HG03060 (cell line): ENCODE measurements at regions not wholly inside any gene's neighbourhood (a gene's known extent, or its start where the extent isn't known, plus 50 kb on each side); places are given as distances from the start of the nearest gene placed in this dataset.
"Not testable (repeated sequence)": the region's sequence is repeated elsewhere in the genome, so short reads cannot be mapped to it uniquely, and the experiment has no call there.

ENCODE experiments used
- ATAC-seq: cut with Tn5 transposase; IDR thresholded peaks from one replicate; pipeline ENCODE4 v1.9.1; 2021; ENCODE audit warnings: low read depth, moderate number of reproducible peaks; ENCODE audit not compliant: unreplicated experiment

DNA sequence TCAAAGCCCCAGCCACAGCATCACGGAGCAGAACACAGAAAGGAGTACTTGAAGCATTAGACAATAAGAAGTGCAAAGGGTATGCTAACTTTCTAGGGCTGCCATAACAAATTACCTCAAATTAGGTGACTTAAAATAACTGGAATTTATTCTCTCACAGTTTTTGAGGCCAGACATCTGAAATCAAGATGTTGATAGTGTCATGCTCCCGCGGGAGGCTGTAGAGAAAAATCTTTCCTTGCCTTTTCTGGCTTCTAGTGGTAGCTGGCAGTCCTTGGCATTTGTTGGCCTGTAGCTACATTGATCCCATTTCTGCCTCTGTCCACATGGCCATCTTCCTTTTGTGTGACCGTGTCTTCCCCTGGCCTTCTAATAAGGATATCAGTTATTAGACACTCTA is 51.9 kb upstream of the SPDL1 start:
- ATAC-seq, result no peak

DNA sequence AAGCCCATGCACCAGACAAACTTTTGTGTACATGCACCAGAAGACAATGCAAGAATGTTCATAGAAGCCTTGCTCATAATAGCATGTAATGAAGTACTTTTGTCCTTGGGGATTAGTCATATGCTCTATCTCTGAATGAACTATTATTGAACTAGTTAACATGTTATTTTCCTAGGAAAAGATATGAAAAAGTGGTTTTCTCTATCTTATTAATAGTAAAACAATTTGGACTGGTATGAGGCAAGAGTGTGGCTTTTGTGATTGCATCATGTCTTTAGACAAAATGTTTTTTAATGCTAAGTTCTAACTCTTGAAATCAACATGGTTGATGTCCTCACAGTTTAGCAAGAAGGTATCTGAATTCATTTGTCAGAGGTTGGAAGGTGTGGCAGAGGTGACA is 55.7 kb upstream of the SPDL1 start:
- ATAC-seq, result no peak

DNA sequence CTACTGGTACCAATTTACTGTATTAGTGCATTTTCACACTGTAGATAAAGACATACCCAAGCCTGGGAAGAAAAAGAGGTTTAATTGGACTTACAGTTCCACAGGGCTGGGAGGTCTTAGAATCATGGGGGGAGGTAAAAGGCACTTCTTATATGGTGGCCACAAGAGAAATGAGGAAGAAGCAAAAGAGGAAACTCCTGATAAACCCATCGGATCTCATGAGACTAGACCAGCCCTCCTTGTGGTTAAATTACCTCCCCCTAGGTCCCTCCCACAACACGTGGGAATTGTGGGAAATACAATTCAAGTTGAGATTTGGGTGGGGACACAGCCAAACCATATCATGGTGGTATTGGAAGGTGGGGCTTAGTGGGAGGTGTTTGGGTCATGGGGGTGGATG is 56.5 kb upstream of the SPDL1 start:
- ATAC-seq, result no peak

DNA sequence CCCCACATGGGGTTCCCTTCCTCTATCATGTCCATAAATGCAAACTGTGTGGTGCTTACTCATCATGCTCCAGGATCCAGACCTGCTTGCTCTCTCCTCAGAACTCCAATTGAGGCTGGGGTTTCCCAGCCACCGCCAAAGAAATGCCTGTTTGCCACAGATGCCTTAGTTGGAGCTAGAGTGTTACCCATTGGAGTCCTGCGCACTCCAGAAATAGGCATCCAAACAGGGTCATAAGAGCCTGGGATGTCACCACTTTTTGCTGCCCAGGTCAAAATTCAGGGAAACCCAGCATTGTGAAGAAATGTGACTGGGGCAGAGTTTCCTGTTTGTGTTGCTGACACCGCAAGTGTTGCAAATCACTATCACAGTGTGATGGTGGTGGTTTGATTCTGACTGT is 60.7 kb upstream of the SPDL1 start:
- no peak for ATAC-seq

- ATAC-seq, result no peak
These were observed 62.1 kb upstream of the SPDL1 start for GRCh38 chr5:169521366-169521983.

GRCh38 chr5:169519358-169519757 is 64.2 kb upstream of the SPDL1 start:
- ATAC-seq, result no peak

GRCh38 chr5:169518779-169519178 is 64.8 kb upstream of the SPDL1 start:
- not testable (repeated sequence) for ATAC-seq

DNA sequence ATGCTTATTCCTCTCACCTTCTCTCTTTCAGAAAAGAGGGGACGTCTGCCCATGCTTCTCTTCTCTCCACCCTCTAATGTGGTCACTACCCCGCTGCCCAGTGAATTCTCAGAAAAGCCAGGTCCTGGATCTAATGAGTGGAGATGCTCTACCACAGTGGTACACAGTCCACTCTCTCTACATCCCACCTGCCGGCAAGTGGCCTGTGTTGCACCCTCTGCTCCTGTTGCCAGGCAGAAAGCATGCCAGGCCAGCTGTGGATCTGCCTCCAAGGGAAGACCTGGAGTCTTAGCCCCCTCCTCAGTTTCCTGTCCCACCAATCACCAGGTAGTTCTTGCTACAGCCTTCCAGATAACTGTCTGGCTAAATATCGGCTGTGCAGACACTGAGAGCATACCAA is 71.2 kb upstream of the SPDL1 start:
- no peak for ATAC-seq

- ATAC-seq, result no peak
These were observed 71.9 kb upstream of the SPDL1 start for GRCh38 chr5:169511708-169512107.

- ATAC-seq, result no peak
These were observed 76.5 kb upstream of the SPDL1 start for GRCh38 chr5:169507051-169507450.

GRCh38 chr5:169503886-169504285 is 79.7 kb upstream of the SPDL1 start:
- no peak for ATAC-seq

DNA sequence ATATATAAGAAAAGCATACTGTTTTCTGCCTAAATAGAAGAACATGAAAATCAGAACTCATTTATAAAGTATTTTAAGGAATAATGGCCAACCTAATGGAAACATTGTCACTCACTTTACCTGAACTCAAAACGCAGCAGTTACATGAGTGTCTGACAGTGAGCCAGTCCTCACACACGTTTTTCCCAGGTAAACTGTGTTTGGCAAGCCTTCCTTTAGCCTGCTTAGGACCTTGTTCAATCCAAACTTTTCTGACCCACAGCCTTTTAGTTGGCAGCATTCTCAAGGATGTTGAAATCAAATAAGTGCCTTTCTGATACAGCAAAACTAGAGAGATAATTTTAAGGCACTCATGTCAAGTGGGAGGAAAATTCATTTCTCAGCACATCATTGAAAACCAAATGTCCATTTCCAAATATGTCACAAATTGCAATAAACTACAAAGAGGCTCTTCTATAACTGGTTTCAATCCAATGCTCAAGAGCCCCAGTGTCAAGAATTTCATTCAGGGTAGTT is 83.5 kb upstream of the SPDL1 start:
- no peak for ATAC-seq

- ATAC-seq, result no peak
These were observed 86.7 kb upstream of the SPDL1 start for GRCh38 chr5:169496878-169497277.

DNA sequence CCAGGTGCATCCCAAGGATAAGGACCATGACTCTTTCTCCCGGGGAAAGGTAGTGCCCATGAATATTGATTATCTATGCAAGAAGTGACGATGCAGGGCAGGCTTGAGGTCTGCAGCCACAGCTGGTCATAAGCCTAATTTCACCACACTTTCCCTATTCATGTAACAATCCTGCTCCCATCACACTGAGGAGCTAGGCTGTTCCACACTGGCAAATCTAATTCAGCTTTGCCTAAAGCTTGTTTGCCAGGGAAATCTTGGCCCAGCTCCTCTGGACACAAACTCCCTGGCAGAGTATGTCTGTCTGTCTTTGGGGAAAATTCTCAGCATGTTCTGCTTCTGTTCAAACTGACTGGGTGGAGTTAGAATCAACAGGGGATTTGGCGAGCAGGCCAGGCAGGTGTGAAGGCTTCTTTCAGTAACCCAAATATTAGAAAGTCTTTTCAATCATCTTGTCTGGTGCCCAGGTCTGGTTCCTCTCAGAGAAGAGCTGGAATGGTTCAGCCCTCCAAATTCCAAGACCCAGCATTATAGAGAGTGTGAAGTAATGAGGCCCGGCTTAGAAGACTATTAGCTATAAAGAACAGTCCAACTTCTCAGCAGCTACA is 88.5 kb upstream of the SPDL1 start:
- no peak for ATAC-seq

GRCh38 chr5:169494383-169494935 is 89.1 kb upstream of the SPDL1 start:
- ATAC-seq, result no peak

GRCh38 chr5:169474226-169474625 is 109.3 kb upstream of the SPDL1 start:
- no peak for ATAC-seq

GRCh38 chr5:169472544-169472943 is 111.0 kb upstream of the SPDL1 start:
- no peak for ATAC-seq

DNA sequence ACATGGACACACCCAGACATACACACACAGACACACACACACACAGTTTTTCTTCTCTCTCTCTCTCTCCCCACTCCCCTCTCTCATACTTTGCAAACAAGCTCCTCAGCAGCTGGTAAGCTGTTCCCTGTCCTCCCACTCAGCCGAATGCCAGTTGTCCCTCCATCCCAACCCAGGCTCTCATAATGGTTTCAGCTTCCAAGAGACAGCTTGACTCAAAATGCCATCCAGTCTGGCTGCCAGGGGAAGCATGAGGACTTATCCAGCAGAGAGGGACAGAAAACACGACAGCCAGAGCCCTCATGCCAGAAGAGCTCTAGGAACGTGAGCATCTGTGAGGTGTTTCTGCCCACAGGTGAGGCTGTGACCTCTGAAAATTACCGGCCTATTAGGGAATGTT is 112.6 kb upstream of the SPDL1 start:
- ATAC-seq, result no peak

GRCh38 chr5:169467041-169467771 is 116.4 kb upstream of the SPDL1 start:
- ATAC-seq, result no peak

GRCh38 chr5:169460896-169461295 is 122.7 kb upstream of the SPDL1 start:
- no peak for ATAC-seq

DNA sequence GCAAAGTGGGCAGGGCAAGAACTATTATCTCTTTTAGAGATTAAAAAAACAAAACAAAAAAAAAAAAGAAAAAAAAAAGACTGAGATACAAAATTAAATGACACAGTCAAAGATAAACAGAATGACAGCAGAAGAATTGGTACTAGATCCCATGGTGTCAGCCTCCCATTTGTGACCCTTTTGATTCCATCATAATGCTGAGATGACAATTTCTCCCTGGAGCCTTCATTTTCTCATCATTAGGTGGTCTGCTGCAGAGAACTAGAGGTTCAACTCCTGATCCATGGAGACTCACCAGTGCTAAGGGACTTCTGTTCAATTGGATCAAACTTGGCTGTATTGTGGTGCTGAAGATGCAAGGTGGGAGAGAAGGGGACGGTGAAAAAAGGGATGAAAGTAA is 123.5 kb upstream of the SPDL1 start:
- no peak for ATAC-seq

DNA sequence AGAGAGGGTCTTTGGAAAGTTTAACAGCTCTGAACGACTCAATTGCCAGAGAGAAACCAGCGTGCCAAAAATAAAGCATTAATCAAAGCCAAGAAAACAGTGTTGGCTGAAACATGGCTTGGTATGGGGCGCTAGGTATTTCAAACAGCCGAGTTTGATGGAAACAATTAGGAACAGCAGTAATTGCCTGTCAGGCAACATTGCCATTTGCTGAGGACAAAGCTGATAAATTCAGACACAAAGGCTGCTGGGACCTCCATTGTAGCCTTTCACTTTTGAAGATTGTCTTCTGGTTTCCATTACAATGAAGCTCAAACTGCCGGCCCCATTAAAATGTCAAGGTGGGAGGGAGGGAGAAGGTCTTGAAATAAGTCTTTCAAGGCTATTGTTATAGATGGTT is 125.4 kb upstream of the SPDL1 start:
- ATAC-seq, result no peak
